Naive thymus-derived CD4-positive, alpha-beta T cell (primary cell): ENCODE measurements at regions not wholly inside any gene's neighbourhood (a gene's known extent, or its start where the extent isn't known, plus 50 kb on each side); places are given as distances from the start of the nearest gene placed in this dataset.

Source experiments
- ATAC-seq: fragments of 150-1000 bp; cut with Tn5 transposase; 2 replicates; pipeline ENCODE4 v1.10.0; 2021; ENCODE audit warnings: mild to moderate bottlenecking, moderate library complexity
- CTCF ChIA-PET: fragments of 350-600 bp; sonication (Branson Sonifier 250); formaldehyde crosslinking; loops from one replicate; lab custom pipeline; 2021; ENCODE audit warnings: antibody characterized with exemption; lab: Charles Lee
- POLR2A ChIA-PET: fragments of 350-600 bp; sonication (Branson Sonifier 250); formaldehyde crosslinking; loops from one replicate; lab custom pipeline; 2021; ENCODE audit warnings: antibody characterized with exemption, inconsistent platforms; lab: Charles Lee
- DNase-seq, 9 donors: peaks; one replicate each; pipeline versions ENCODE4 v3.0.0 to v3.0.0-alpha.2; 2020 to 2022; ENCODE audit warnings: mixed read lengths in 1 of 9
- H3K27ac ChIP-seq: one replicate; pipeline ENCODE4 v1.7.0; 2013; ENCODE audit warnings: mild to moderate bottlenecking, low read depth, low read length, moderate library complexity
- H3K27me3 ChIP-seq, 2 donors: one replicate each; pipeline ENCODE4 v1.7.0; 2013; ENCODE audit warnings: low read length in 2 of 2, mild to moderate bottlenecking in 2 of 2, moderate library complexity in 2 of 2; ENCODE audit not compliant: control insufficient read depth in 2 of 2, insufficient read depth in 2 of 2
- H3K36me3 ChIP-seq, 3 experiments: 1 replicate in 2 of 3; 2 replicates in 1 of 3; pipeline ENCODE4 v1.7.0; 2013; ENCODE audit warnings: low read length in 3 of 3, mild to moderate bottlenecking in 3 of 3, moderate library complexity in 1 of 3; ENCODE audit not compliant: insufficient read depth in 3 of 3, control insufficient read depth in 2 of 3
- H3K4me1 ChIP-seq, 2 donors: one replicate each; pipeline ENCODE4 v1.7.0; 2013; ENCODE audit warnings: low read length in 2 of 2, mild to moderate bottlenecking in 2 of 2, moderate library complexity in 1 of 2; ENCODE audit not compliant: control insufficient read depth in 2 of 2, insufficient read depth in 2 of 2
- H3K4me3 ChIP-seq: 2 replicates; pipeline ENCODE4 v1.7.0; 2013; ENCODE audit warnings: mild to moderate bottlenecking, low read length
- H3K9me3 ChIP-seq, 3 experiments: 1 replicate in 2 of 3; 2 replicates in 1 of 3; pipeline ENCODE4 v1.7.0; 2013; ENCODE audit warnings: low read length in 3 of 3; ENCODE audit not compliant: control insufficient read depth in 2 of 3
- H3K27ac Mint-ChIP-seq, 9 donors: one replicate each; pipeline ENCODE4 v1.8.0; 2020 to 2022; ENCODE audit warnings: mixed read lengths in 9 of 9, mild to moderate bottlenecking in 8 of 9, moderate library complexity in 5 of 9, inconsistent platforms in 2 of 9
- H3K27me3 Mint-ChIP-seq, 5 donors: one replicate each; pipeline ENCODE4 v1.8.0; 2021 to 2022; ENCODE audit warnings: mixed read lengths in 5 of 5, mild to moderate bottlenecking in 1 of 5
- H3K36me3 Mint-ChIP-seq, 5 donors: one replicate each; pipeline ENCODE4 v1.8.0; 2020 to 2022; ENCODE audit warnings: mixed read lengths in 5 of 5, mild to moderate bottlenecking in 3 of 5, inconsistent platforms in 1 of 5
- H3K4me1 Mint-ChIP-seq, 7 donors: one replicate each; pipeline ENCODE4 v1.8.0; 2020 to 2022; ENCODE audit warnings: mixed read lengths in 7 of 7, mild to moderate bottlenecking in 3 of 7, inconsistent platforms in 1 of 7
- H3K4me3 Mint-ChIP-seq, 10 donors: one replicate each; pipeline ENCODE4 v1.8.0; 2020 to 2022; ENCODE audit warnings: mild to moderate bottlenecking in 10 of 10, mixed read lengths in 10 of 10, moderate library complexity in 6 of 10, inconsistent platforms in 2 of 10
- H3K9me3 Mint-ChIP-seq, 11 donors: one replicate each; pipeline ENCODE4 v1.8.0; 2020 to 2022; ENCODE audit warnings: mixed read lengths in 11 of 11, mild to moderate bottlenecking in 4 of 11, inconsistent platforms in 1 of 11, moderate library complexity in 1 of 11
- intact Hi-C, 2 donors: fragments of 100-400 bp; cut with micrococcal nuclease; formaldehyde crosslinking; loops; one replicate each; pipeline ENCODE4 v1.15.1; 2023

DNA sequence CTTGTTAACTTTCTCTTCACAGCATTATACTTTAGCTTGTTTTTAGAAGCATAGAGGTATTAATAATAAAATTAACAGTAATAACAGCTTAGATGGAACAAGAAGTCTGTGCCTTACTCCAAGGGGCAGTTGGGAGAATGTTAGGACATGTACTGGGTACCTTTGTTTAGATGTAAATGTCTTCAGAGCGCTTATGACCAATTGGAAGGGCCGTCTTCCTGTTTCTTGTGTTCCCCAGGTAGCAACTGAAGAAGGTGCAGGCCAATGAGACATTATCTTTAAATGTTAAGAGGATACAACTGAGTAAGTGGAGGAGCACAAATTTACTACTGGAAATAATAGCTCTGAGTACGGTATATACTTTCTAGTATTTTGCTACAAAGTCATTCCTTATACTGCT lies 180.9 kb upstream of the SYT1 start:
- no peak overlapping the region for H3K4me3 Mint-ChIP-seq
- no peaks in the 10 kb centered on the region for H3K4me1 Mint-ChIP-seq
- Histone ChIP-seq H3K27me3 (no peaks in the 10 kb centered on the region), H3K4me1 (no peaks in the 10 kb centered on the region), H3K4me3 (no peak overlapping the region), H3K9me3 (no peaks in the 10 kb centered on the region), H3K27ac (no peak overlapping the region), H3K36me3 (no peaks in the 10 kb centered on the region)
- intact Hi-C loops = no loop called here
- H3K27ac Mint-ChIP-seq = no peak overlapping the region
- peaks cover 0 to 14% (median 2%) of the 10 kb centered on the region in 11 donors for H3K9me3 Mint-ChIP-seq
- DNase-seq (no peak), ATAC-seq (no peak)
- H3K27me3 Mint-ChIP-seq = no peaks in the 10 kb centered on the region
- POLR2A ChIA-PET = no interaction called here
- H3K36me3 Mint-ChIP-seq = no peaks in the 10 kb centered on the region
- CTCF ChIA-PET = no interaction called here

GRCh38 chr12:78684419-78684818 lies 180.2 kb upstream of the SYT1 start:
- POLR2A ChIA-PET = no interaction called here
- intact Hi-C loops = no loop called here

GRCh38 chr12:78695749-78696148 lies 168.8 kb upstream of the SYT1 start:
- intact Hi-C loops = loop anchor here in 1 of 2 donors (5.0 kb wide), 1 partner anchor 73 kb away; no protein-coding TSS in a partner anchor
- no peaks in the 10 kb centered on the region for H3K4me1 Mint-ChIP-seq
- POLR2A ChIA-PET = no interaction called here

More at GRCh38 chr12:78684419-78684818, 180.2 kb upstream of the SYT1 start:
- DNase-seq = no peak
- Histone ChIP-seq H3K9me3 (no peaks in the 10 kb centered on the region), H3K4me3 (no peak overlapping the region), H3K27ac (no peak overlapping the region), H3K36me3 (no peaks in the 10 kb centered on the region), H3K4me1 (no peaks in the 10 kb centered on the region), H3K27me3 (no peaks in the 10 kb centered on the region)
- H3K4me3 Mint-ChIP-seq = no peak overlapping the region
- H3K4me1 Mint-ChIP-seq = no peaks in the 10 kb centered on the region
- H3K27ac Mint-ChIP-seq = no peak overlapping the region
- H3K36me3 Mint-ChIP-seq = no peaks in the 10 kb centered on the region
- CTCF ChIA-PET = no interaction called here
- H3K9me3 Mint-ChIP-seq = peaks cover 0 to 16% (median 2%) of the 10 kb centered on the region in 11 donors
- H3K27me3 Mint-ChIP-seq = no peaks in the 10 kb centered on the region
- no peak for ATAC-seq

GRCh38 chr12:78696267-78696666 lies 168.3 kb upstream of the SYT1 start:
- no peaks in the 10 kb centered on the region for H3K36me3 ChIP-seq
- DNase-seq (no peak), ATAC-seq (no peak)
- no peak overlapping the region for H3K27ac ChIP-seq
- ChIA-PET CTCF (no interaction called here), POLR2A (no interaction called here)
- H3K9me3 ChIP-seq = no peaks in the 10 kb centered on the region
- H3K27me3 ChIP-seq = no peaks in the 10 kb centered on the region
- intact Hi-C loops = loop anchor here in 1 of 2 donors (5.0 kb wide), 1 partner anchor 74 kb away; no protein-coding TSS in a partner anchor
- no peaks in the 10 kb centered on the region for H3K27me3 Mint-ChIP-seq
- H3K4me3 Mint-ChIP-seq = no peak overlapping the region
- no peaks in the 10 kb centered on the region for H3K4me1 Mint-ChIP-seq
- no peaks in the 10 kb centered on the region for H3K36me3 Mint-ChIP-seq
- no peak overlapping the region for H3K27ac Mint-ChIP-seq
- peaks cover 0 to 22% (median 9%) of the 10 kb centered on the region in 11 donors for H3K9me3 Mint-ChIP-seq
- H3K4me3 ChIP-seq = no peak overlapping the region
- H3K4me1 ChIP-seq = no peaks in the 10 kb centered on the region

More at GRCh38 chr12:78695749-78696148, 168.8 kb upstream of the SYT1 start:
- no peak overlapping the region for H3K4me3 Mint-ChIP-seq
- Histone ChIP-seq H3K4me3 (no peak overlapping the region), H3K27me3 (no peaks in the 10 kb centered on the region), H3K27ac (no peak overlapping the region), H3K9me3 (no peaks in the 10 kb centered on the region), H3K36me3 (no peaks in the 10 kb centered on the region), H3K4me1 (no peaks in the 10 kb centered on the region)
- no peak for ATAC-seq
- H3K27me3 Mint-ChIP-seq = no peaks in the 10 kb centered on the region
- peaks cover 0 to 22% (median 9%) of the 10 kb centered on the region in 11 donors for H3K9me3 Mint-ChIP-seq
- H3K27ac Mint-ChIP-seq = no peak overlapping the region
- DNase-seq = no peak
- CTCF ChIA-PET = no interaction called here
- no peaks in the 10 kb centered on the region for H3K36me3 Mint-ChIP-seq

- Mint-ChIP-seq H3K9me3 (peaks cover 0 to 22% (median 9%) of the 10 kb centered on the region in 11 donors), H3K27me3 (no peaks in the 10 kb centered on the region), H3K4me1 (no peaks in the 10 kb centered on the region), H3K36me3 (no peaks in the 10 kb centered on the region), H3K4me3 (no peak overlapping the region), H3K27ac (no peak overlapping the region)
- Histone ChIP-seq H3K4me3 (no peak overlapping the region), H3K9me3 (no peaks in the 10 kb centered on the region), H3K4me1 (no peaks in the 10 kb centered on the region), H3K27ac (no peak overlapping the region), H3K36me3 (no peaks in the 10 kb centered on the region), H3K27me3 (no peaks in the 10 kb centered on the region)
- ATAC-seq = no peak
- POLR2A ChIA-PET = no interaction called here
- DNase-seq = no peak
- intact Hi-C loops = loop anchor here in 1 of 2 donors (5.0 kb wide), 1 partner anchor 76 kb away; no protein-coding TSS in a partner anchor
- CTCF ChIA-PET = no interaction called here
Observed at GRCh38 chr12:78697817-78698415, 166.7 kb upstream of the SYT1 start.

- Histone ChIP-seq H3K27me3 (no peaks in the 10 kb centered on the region), H3K4me1 (no peaks in the 10 kb centered on the region), H3K9me3 (no peaks in the 10 kb centered on the region), H3K27ac (no peak overlapping the region), H3K4me3 (no peak overlapping the region), H3K36me3 (no peaks in the 10 kb centered on the region)
- Mint-ChIP-seq H3K4me1 (no peaks in the 10 kb centered on the region), H3K4me3 (no peak overlapping the region), H3K9me3 (peaks cover 0 to 22% (median 9%) of the 10 kb centered on the region in 11 donors), H3K36me3 (no peaks in the 10 kb centered on the region), H3K27me3 (no peaks in the 10 kb centered on the region), H3K27ac (no peak overlapping the region)
- ChIA-PET POLR2A (no interaction called here), CTCF (no interaction called here)
- DNase-seq = no peak
- ATAC-seq = no peak
- intact Hi-C loops = loop anchor here in 1 of 2 donors (5.0 kb wide), 1 partner anchor 76 kb away; no protein-coding TSS in a partner anchor
Observed at GRCh38 chr12:78698747-78699146, 165.8 kb upstream of the SYT1 start.

- Histone ChIP-seq H3K36me3 (no peaks in the 10 kb centered on the region), H3K4me3 (no peak overlapping the region), H3K27me3 (no peaks in the 10 kb centered on the region), H3K27ac (no peak overlapping the region), H3K9me3 (no peaks in the 10 kb centered on the region), H3K4me1 (no peaks in the 10 kb centered on the region)
- Mint-ChIP-seq H3K27ac (no peak overlapping the region), H3K27me3 (no peaks in the 10 kb centered on the region), H3K4me1 (no peaks in the 10 kb centered on the region), H3K36me3 (no peaks in the 10 kb centered on the region), H3K4me3 (no peak overlapping the region), H3K9me3 (peaks cover 0 to 16% (median 4%) of the 10 kb centered on the region in 11 donors)
- intact Hi-C loops = no loop called here
- no peak for ATAC-seq
- POLR2A ChIA-PET = no interaction called here
- no peak for DNase-seq
- CTCF ChIA-PET = no interaction called here
Observed at GRCh38 chr12:78700565-78700964, 164.0 kb upstream of the SYT1 start.
